HG03565 (cell line): ENCODE measurements at regions not wholly inside any gene's neighbourhood (a gene's known extent, or its start where the extent isn't known, plus 50 kb on each side); places are given as distances from the start of the nearest gene placed in this dataset.

Source experiments
- ATAC-seq: cut with Tn5 transposase; IDR thresholded peaks from one replicate; pipeline ENCODE4 v1.9.1; 2021; ENCODE audit warnings: mild to moderate bottlenecking, moderate library complexity; ENCODE audit not compliant: unreplicated experiment

GRCh38 chr11:116421529-116422185 is 351.1 kb downstream of the BUD13 start:
- ATAC-seq = no peak

GRCh38 chr11:116420770-116421528 is 351.8 kb downstream of the BUD13 start:
- no peak for ATAC-seq

- ATAC-seq = no peak
Observed at GRCh38 chr11:116420030-116420429, 352.8 kb downstream of the BUD13 start.

- ATAC-seq = no peak
Observed at GRCh38 chr11:116418388-116419041, 354.3 kb downstream of the BUD13 start.

- no peak for ATAC-seq
Observed at GRCh38 chr11:116416852-116417251, 355.9 kb downstream of the BUD13 start.

GRCh38 chr11:116415095-116415494 is 357.7 kb downstream of the BUD13 start:
- ATAC-seq = no peak

- no peak for ATAC-seq
Observed at GRCh38 chr11:116414357-116414880, 358.4 kb downstream of the BUD13 start.

- ATAC-seq = no peak
Observed at GRCh38 chr11:116413301-116414242, 359.2 kb downstream of the BUD13 start.

GRCh38 chr11:116412118-116412889 is 360.5 kb downstream of the BUD13 start:
- ATAC-seq = no peak

GRCh38 chr11:116409238-116409637 is 363.5 kb downstream of the BUD13 start:
- no peak for ATAC-seq

GRCh38 chr11:116406042-116406441 is 366.7 kb downstream of the BUD13 start:
- no peak for ATAC-seq

GRCh38 chr11:116404462-116404798 is 368.4 kb downstream of the BUD13 start:
- no peak for ATAC-seq

- no peak for ATAC-seq
Observed at GRCh38 chr11:116403794-116404461, 368.9 kb downstream of the BUD13 start.

- ATAC-seq = no peak
Observed at GRCh38 chr11:116400081-116400480, 372.7 kb downstream of the BUD13 start.

GRCh38 chr11:116397602-116398084 is 375.1 kb downstream of the BUD13 start:
- ATAC-seq = no peak

GRCh38 chr11:116396331-116396730 is 376.5 kb downstream of the BUD13 start:
- no peak for ATAC-seq

GRCh38 chr11:116394022-116394421 is 378.8 kb downstream of the BUD13 start:
- ATAC-seq = no peak

GRCh38 chr11:116390963-116391362 is 381.8 kb downstream of the BUD13 start:
- no peak for ATAC-seq

GRCh38 chr11:116388146-116388545 is 384.6 kb downstream of the BUD13 start:
- ATAC-seq = no peak
